RWPE2 (cell line): ENCODE measurements at regions not wholly inside any gene's neighbourhood (a gene's known extent, or its start where the extent isn't known, plus 50 kb on each side); places are given as distances from the start of the nearest gene placed in this dataset.

Experiments used
- ATAC-seq: fragments of 200-7000 bp; cut with Tn5 transposase; 3 replicates; pipeline ENCODE4 v1.9.1; 2021; ENCODE audit warnings: low read depth
- DNase-seq: peaks from one replicate; pipeline ENCODE4 v3.0.0-alpha.2; 2020; ENCODE audit warnings: low spot score
- H3K27ac ChIP-seq: fragments of 450-650 bp; 2 replicates; pipeline ENCODE4 v1.5.1; 2017; ENCODE audit warnings: mild to moderate bottlenecking; ENCODE audit not compliant: poor library complexity, severe bottlenecking
- H3K27me3 ChIP-seq: fragments of 250-450 bp; sonication (Bioruptor Pico); 2 replicates; pipeline ENCODE4 v1.5.1; 2021; ENCODE audit warnings: mild to moderate bottlenecking, moderate library complexity; ENCODE audit not compliant: insufficient read depth, poor library complexity, severe bottlenecking
- H3K36me3 ChIP-seq: fragments of 250-450 bp; sonication (Bioruptor Pico); 2 replicates; pipeline ENCODE4 v1.5.1; 2020; ENCODE audit warnings: low read depth, mild to moderate bottlenecking, moderate library complexity
- H3K4me1 ChIP-seq: fragments of 250-450 bp; sonication (Bioruptor Pico); 2 replicates; pipeline ENCODE4 v1.5.1; 2021; ENCODE audit warnings: mild to moderate bottlenecking, moderate library complexity; ENCODE audit not compliant: insufficient read depth, poor library complexity, severe bottlenecking
- H3K4me3 ChIP-seq: fragments of 250-450 bp; sonication (Bioruptor Pico); 2 replicates; pipeline ENCODE4 v1.5.1; 2021; ENCODE audit warnings: mild to moderate bottlenecking, moderate library complexity; ENCODE audit not compliant: severe bottlenecking
- H3K9me3 ChIP-seq: fragments of 250-450 bp; sonication (Bioruptor Pico); 2 replicates; pipeline ENCODE4 v1.5.1; 2021; ENCODE audit warnings: mild to moderate bottlenecking, moderate library complexity; ENCODE audit not compliant: severe bottlenecking
- CTCF ChIP-seq: fragments of 450-650 bp; IDR thresholded peaks from one replicate; pipeline ENCODE4 v1.5.1; 2017; ENCODE audit warnings: mild to moderate bottlenecking, moderate library complexity; ENCODE audit not compliant: poor library complexity, severe bottlenecking

GRCh38 chr13:111595791-111596190, 275.3 kb downstream of the TEX29 start:
- TF ChIP-seq CTCF, result no peak
- no peak overlapping the region for H3K4me3 ChIP-seq
- no peaks in the 10 kb centered on the region for H3K4me1 ChIP-seq
- H3K9me3 ChIP-seq, result no peaks in the 10 kb centered on the region
- H3K27ac ChIP-seq, result no peak overlapping the region
- H3K27me3 ChIP-seq, result no peaks in the 10 kb centered on the region
- ATAC-seq (no peak), DNase-seq (no peak)
- H3K36me3 ChIP-seq, result no peaks in the 10 kb centered on the region

GRCh38 chr13:111597191-111597611, 276.8 kb downstream of the TEX29 start:
- no peak overlapping the region for H3K27ac ChIP-seq
- ATAC-seq (no peak), DNase-seq (no peak)
- H3K9me3 ChIP-seq, result no peaks in the 10 kb centered on the region
- no peaks in the 10 kb centered on the region for H3K36me3 ChIP-seq
- H3K4me3 ChIP-seq, result no peak overlapping the region
- peaks cover 4% of the 10 kb centered on the region for H3K27me3 ChIP-seq
- TF ChIP-seq CTCF, result no peak
- H3K4me1 ChIP-seq, result no peaks in the 10 kb centered on the region

GRCh38 chr13:111597618-111598017, 277.2 kb downstream of the TEX29 start:
- no peak overlapping the region for H3K27ac ChIP-seq
- no peaks in the 10 kb centered on the region for H3K36me3 ChIP-seq
- no peak overlapping the region for H3K4me3 ChIP-seq
- no peaks in the 10 kb centered on the region for H3K4me1 ChIP-seq
- H3K9me3 ChIP-seq, result no peaks in the 10 kb centered on the region
- TF ChIP-seq CTCF, result no peak
- no peak for DNase-seq
- H3K27me3 ChIP-seq, result peaks cover 4% of the 10 kb centered on the region
- ATAC-seq, result no peak

- DNase-seq (no peak), ATAC-seq (no peak)
- Histone ChIP-seq H3K4me1 (no peaks in the 10 kb centered on the region), H3K4me3 (no peak overlapping the region), H3K27ac (no peak overlapping the region), H3K36me3 (no peaks in the 10 kb centered on the region), H3K27me3 (peaks cover 4% of the 10 kb centered on the region), H3K9me3 (no peaks in the 10 kb centered on the region)
- TF ChIP-seq CTCF, result no peak
These were observed 278.3 kb downstream of the TEX29 start for GRCh38 chr13:111598747-111599146.

- Histone ChIP-seq H3K4me1 (no peaks in the 10 kb centered on the region), H3K4me3 (no peak overlapping the region), H3K36me3 (no peaks in the 10 kb centered on the region), H3K27me3 (peaks cover 4% of the 10 kb centered on the region), H3K9me3 (no peaks in the 10 kb centered on the region), H3K27ac (no peak overlapping the region)
- ATAC-seq (no peak), DNase-seq (no peak)
- TF ChIP-seq CTCF, result no peak
These were observed 279.3 kb downstream of the TEX29 start for GRCh38 chr13:111599791-111600190.
